PC-3 (cell line): ENCODE measurements at regions not wholly inside any gene's neighbourhood (a gene's known extent, or its start where the extent isn't known, plus 50 kb on each side); places are given as distances from the start of the nearest gene placed in this dataset.
"Not testable (repeated sequence)": the region's sequence is repeated elsewhere in the genome, so short reads cannot be mapped to it uniquely, and the experiment has no call there.

Experiments
- ATAC-seq: fragments of 200-7000 bp; cut with Tn5 transposase; 2 replicates; pipeline ENCODE4 v1.9.1; 2020; ENCODE audit warnings: mild to moderate bottlenecking, moderate library complexity
- BruUV-seq: library from RNA; stranded (reverse); fragments of 400-500 nt; replicated peaks from 2 replicates; lab custom pipeline; 2021; lab: Mats Ljungman, UMichigan
- CTCF ChIA-PET: fragments of 300-600 bp; sonication (Branson Sonifier 250); formaldehyde crosslinking; loops from one replicate; lab custom pipeline; 2022; ENCODE audit warnings: antibody characterized with exemption; lab: Charles Lee
- POLR2A ChIA-PET: fragments of 300-600 bp; sonication (Branson Sonifier 250); formaldehyde crosslinking; loops from one replicate; lab custom pipeline; 2022; ENCODE audit warnings: antibody characterized with exemption; ENCODE audit not compliant: unreplicated experiment; lab: Charles Lee
- DNase-seq: peaks from one replicate; pipeline ENCODE4 v3.0.0-alpha.2; 2015
- H2AFZ ChIP-seq: fragments of 300-600 bp; sonication (generic); 2 replicates; pipeline ENCODE4 v1.6.0; 2016; ENCODE audit warnings: antibody characterized with exemption, low read length
- H3F3A ChIP-seq: fragments of 300-600 bp; sonication (generic); one replicate; pipeline ENCODE4 v1.6.0; 2017; ENCODE audit warnings: antibody characterized with exemption, low read length, control low read depth, mild to moderate bottlenecking; ENCODE audit not compliant: unreplicated experiment
- H3K27ac ChIP-seq: fragments of 300-600 bp; sonication (generic); 2 replicates; pipeline ENCODE4 v1.5.1; 2016; ENCODE audit warnings: mild to moderate bottlenecking, low read length
- H3K27me3 ChIP-seq: fragments of 300-600 bp; sonication (generic); 2 replicates; pipeline ENCODE4 v1.6.1; 2016; ENCODE audit warnings: low read length, mixed read lengths
- H3K36me3 ChIP-seq: fragments of 300-600 bp; sonication (generic); 2 replicates; pipeline ENCODE4 v1.6.1; 2016; ENCODE audit warnings: low read depth, mixed run types, low read length, mixed read lengths
- H3K4me1 ChIP-seq: fragments of 300-600 bp; sonication (generic); 2 replicates; pipeline ENCODE4 v1.5.1; 2016; ENCODE audit warnings: low read length; ENCODE audit not compliant: insufficient read depth
- H3K4me2 ChIP-seq: fragments of 300-600 bp; sonication (generic); 2 replicates; pipeline ENCODE4 v1.6.0; 2016; ENCODE audit warnings: low read length
- H3K4me3 ChIP-seq: fragments of 300-600 bp; sonication (generic); 2 replicates; pipeline ENCODE4 v1.5.1; 2016; ENCODE audit warnings: mild to moderate bottlenecking, low read length, mixed read lengths
- H3K79me2 ChIP-seq: fragments of 300-600 bp; sonication (generic); 2 replicates; pipeline ENCODE4 v1.6.1; 2017; ENCODE audit warnings: low read length, mixed read lengths
- H3K9ac ChIP-seq: fragments of 300-600 bp; sonication (generic); 2 replicates; pipeline ENCODE4 v1.6.0; 2016; ENCODE audit warnings: mild to moderate bottlenecking, low read length
- H3K9me2 ChIP-seq: fragments of 300-600 bp; sonication (generic); replicated peaks from 2 replicates; pipeline ENCODE4 v1.6.1; 2016; ENCODE audit warnings: mixed run types, low read length, mixed read lengths
- H3K9me3 ChIP-seq: fragments of 300-600 bp; sonication (generic); 2 replicates; pipeline ENCODE4 v1.6.1; 2016; ENCODE audit warnings: low read length, mixed read lengths
- H4K20me1 ChIP-seq: fragments of 300-600 bp; sonication (generic); 2 replicates; pipeline ENCODE4 v1.6.1; 2016; ENCODE audit warnings: low read length, mixed read lengths
- intact Hi-C: fragments of 100-400 bp; cut with micrococcal nuclease; formaldehyde crosslinking; loops from 2 replicates; pipeline ENCODE4 v1.9.0; 2023

- intact Hi-C loops, H3K4me2 ChIP-seq, ATAC-seq, H3K27me3 ChIP-seq, H3K9ac ChIP-seq, H3K27ac ChIP-seq, H4K20me1 ChIP-seq, H3K36me3 ChIP-seq, H3K9me2 ChIP-seq, H2AFZ ChIP-seq, H3K4me3 ChIP-seq, H3K9me3 ChIP-seq, BruUV-seq, CTCF ChIA-PET, DNase-seq, H3F3A ChIP-seq, H3K79me2 ChIP-seq, POLR2A ChIA-PET, H3K4me1 ChIP-seq: not testable (repeated sequence)
Observed at GRCh38 chr17:46417261-46417660, 55.7 kb upstream of the ARL17B start.

- H3K4me2 ChIP-seq, POLR2A ChIA-PET, H2AFZ ChIP-seq, H3K36me3 ChIP-seq, H3K9ac ChIP-seq, CTCF ChIA-PET, H3K4me3 ChIP-seq, H3K9me3 ChIP-seq, H3K27me3 ChIP-seq, H3K27ac ChIP-seq, H3K4me1 ChIP-seq, DNase-seq, ATAC-seq, H3F3A ChIP-seq, BruUV-seq, H3K9me2 ChIP-seq, intact Hi-C loops, H3K79me2 ChIP-seq, H4K20me1 ChIP-seq: not testable (repeated sequence)
Observed at GRCh38 chr17:46414559-46414958, 53.0 kb upstream of the ARL17B start.

DNA sequence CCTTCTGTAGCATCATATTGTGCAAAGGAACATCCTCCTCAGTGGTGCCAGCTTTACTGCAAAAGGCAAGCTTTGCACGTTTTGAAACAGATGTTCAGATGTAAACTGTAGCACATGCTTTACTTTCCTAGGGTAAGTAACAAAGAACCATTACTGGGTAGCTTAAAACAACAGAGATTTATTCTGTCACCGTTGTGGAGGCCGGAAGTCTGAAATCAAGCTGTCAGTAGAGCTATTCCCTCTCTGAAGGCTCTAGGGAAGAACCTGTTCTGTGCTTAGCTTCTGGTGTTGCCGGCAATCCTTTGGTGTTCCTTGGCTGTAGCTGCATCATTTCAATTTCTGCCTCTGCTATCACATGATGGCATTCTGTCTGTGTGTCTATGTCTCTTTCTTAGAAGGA lies 50.6 kb upstream of the ARL17B start:
- H2AFZ ChIP-seq, H3K4me3 ChIP-seq, intact Hi-C loops, BruUV-seq, H3K27me3 ChIP-seq, H3K79me2 ChIP-seq, H3K4me1 ChIP-seq, H4K20me1 ChIP-seq, H3K36me3 ChIP-seq, H3F3A ChIP-seq, DNase-seq, CTCF ChIA-PET, H3K9me3 ChIP-seq, H3K9me2 ChIP-seq, H3K9ac ChIP-seq, ATAC-seq, POLR2A ChIA-PET, H3K27ac ChIP-seq, H3K4me2 ChIP-seq: not testable (repeated sequence)

DNA sequence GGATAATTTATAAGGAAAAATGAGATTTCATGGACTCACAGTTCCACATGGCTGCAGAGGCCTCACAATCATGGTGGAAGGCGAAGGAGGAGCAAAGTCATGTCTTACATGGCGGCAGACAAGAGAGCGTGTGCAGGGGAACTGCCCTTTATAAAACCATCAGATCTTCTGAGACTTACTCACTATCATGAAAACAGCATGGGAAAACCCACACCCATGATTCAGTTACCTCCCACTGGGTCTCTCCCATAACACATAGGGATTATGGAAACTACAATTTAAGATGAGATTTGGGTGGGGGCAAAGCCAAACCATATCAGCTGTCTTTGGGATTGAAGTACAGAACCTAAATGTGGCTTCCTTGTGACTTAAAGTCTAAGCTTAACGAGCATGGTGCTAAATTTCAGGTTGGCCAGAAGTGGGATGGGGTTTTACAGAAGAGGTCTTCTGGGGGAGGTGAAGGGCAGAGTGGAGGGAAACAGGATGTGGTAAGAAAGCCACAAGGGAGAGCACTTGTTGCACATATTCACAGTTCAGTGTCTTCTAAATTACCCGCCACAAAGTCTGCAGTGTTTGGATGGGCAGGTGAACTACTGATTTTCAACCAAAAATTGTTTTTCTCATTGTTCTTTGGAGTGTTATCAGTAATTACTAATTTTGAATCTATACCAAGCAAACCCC lies 49.7 kb upstream of the ARL17B start:
- ATAC-seq, H3K27me3 ChIP-seq, H3K9me3 ChIP-seq, H4K20me1 ChIP-seq, H2AFZ ChIP-seq, H3K4me3 ChIP-seq, intact Hi-C loops, H3K9ac ChIP-seq, H3K9me2 ChIP-seq, H3F3A ChIP-seq, H3K27ac ChIP-seq, H3K79me2 ChIP-seq, BruUV-seq, H3K4me1 ChIP-seq, CTCF ChIA-PET, H3K4me2 ChIP-seq, DNase-seq, H3K36me3 ChIP-seq, POLR2A ChIA-PET: not testable (repeated sequence)
